ENCODE measurements at regions not wholly inside any gene's neighbourhood (a gene's known extent, or its start where the extent isn't known, plus 50 kb on each side); places are given as distances from the start of the nearest gene placed in this dataset.
"Not testable (repeated sequence)": the region's sequence is repeated elsewhere in the genome, so short reads cannot be mapped to it uniquely, and the experiment has no call there.

DNA sequence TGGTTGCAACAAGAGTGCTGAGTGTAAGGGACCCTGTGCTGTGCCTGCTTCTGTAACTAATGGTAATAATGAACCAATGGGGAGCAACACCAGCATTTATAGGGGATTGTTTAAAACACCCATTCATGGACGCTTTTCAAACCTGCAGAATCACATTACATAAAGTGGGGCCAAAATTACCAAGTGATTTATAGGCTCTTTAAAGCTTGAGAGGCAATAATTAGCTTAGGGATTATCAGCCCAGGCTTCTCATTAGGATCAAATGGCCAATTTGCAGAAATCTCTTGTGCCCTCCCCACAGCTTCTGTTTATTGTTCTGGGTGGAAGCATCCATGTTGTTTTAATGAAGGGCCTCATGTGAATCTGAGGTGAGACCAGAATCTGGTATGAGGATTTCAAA is 125.5 kb downstream of the ZNF486 start:
- not testable (repeated sequence) for H2BK5ac ChIP-seq (ENCODE audit: low read depth, low read length, poor library complexity, severe bottlenecking)

More for the DNA sequence above, 125.5 kb downstream of the ZNF486 start:
- intact Hi-C loops (cut with micrococcal nuclease); POLR2A ChIA-PET (ENCODE audit: unreplicated experiment); H3K4ac ChIP-seq (ENCODE audit: low read depth, low read length); H3K79me1 ChIP-seq (ENCODE audit: low read depth in 1 of 2, low read length in 2 of 2); H4K20me1 ChIP-seq (ENCODE audit: insufficient read depth, low read length); H3K14ac ChIP-seq (replicated peaks; ENCODE audit: low read depth, low read length); H2AK5ac ChIP-seq (ENCODE audit: low read depth, low read length); H2BK15ac ChIP-seq (ENCODE audit: low read depth, low read length); CTCF ChIA-PET; H4K8ac ChIP-seq (ENCODE audit: low read depth in 2 of 2, low read length in 2 of 2); H3K23ac ChIP-seq (ENCODE audit: low read depth, low read length); H3K9ac ChIP-seq (ENCODE audit: low read depth, low read length); H3K27ac ChIP-seq (ENCODE audit: insufficient read depth, low read length); H3K9me3 ChIP-seq (ENCODE audit: control insufficient read depth, insufficient read depth, low read length); H2AFZ ChIP-seq (replicated peaks; ENCODE audit: low read length, poor library complexity); H4K5ac ChIP-seq (ENCODE audit: low read depth, low read length); H2BK20ac ChIP-seq (ENCODE audit: low read depth, low read length); H3K56ac ChIP-seq (ENCODE audit: extremely low read depth, insufficient read depth, low read length); H3K27me3 ChIP-seq (ENCODE audit: control insufficient read depth, insufficient read depth, low read length); H3K36me3 ChIP-seq (ENCODE audit: control insufficient read depth, insufficient read depth, low read length); H3K9me1 ChIP-seq (ENCODE audit: insufficient read depth, low read length); H3K4me3 ChIP-seq (ENCODE audit: insufficient read depth, low read depth, low read length); H2BK120ac ChIP-seq (ENCODE audit: low read depth, low read length); BruUV-seq (replicated peaks); ATAC-seq (ENCODE audit: low read depth); H3K4me2 ChIP-seq (ENCODE audit: low read depth, low read length); DNase-seq; H2AK9ac ChIP-seq (replicated peaks; ENCODE audit: low read depth, low read length, poor library complexity); H4K91ac ChIP-seq (ENCODE audit: insufficient read depth, low read depth, low read length); in situ Hi-C loops (cut with MboI; ENCODE audit: low sequenced_read_pairs); dilution Hi-C loops (cut with HindIII; ENCODE audit: low sequenced_read_pairs, unreplicated experiment); H3K18ac ChIP-seq (ENCODE audit: low read depth, low read length); H3K4me1 ChIP-seq (ENCODE audit: control insufficient read depth, insufficient read depth, low read length): not testable (repeated sequence)
- no CpG with 5 or more reads among the region's 1 CpG for WGBS, 2 experiments (ENCODE audit: extremely low coverage in 2 of 2, insufficient read length in 1 of 2)
